ENCODE measurements at regions not wholly inside any gene's neighbourhood (a gene's known extent, or its start where the extent isn't known, plus 50 kb on each side); places are given as distances from the start of the nearest gene placed in this dataset.

DNA sequence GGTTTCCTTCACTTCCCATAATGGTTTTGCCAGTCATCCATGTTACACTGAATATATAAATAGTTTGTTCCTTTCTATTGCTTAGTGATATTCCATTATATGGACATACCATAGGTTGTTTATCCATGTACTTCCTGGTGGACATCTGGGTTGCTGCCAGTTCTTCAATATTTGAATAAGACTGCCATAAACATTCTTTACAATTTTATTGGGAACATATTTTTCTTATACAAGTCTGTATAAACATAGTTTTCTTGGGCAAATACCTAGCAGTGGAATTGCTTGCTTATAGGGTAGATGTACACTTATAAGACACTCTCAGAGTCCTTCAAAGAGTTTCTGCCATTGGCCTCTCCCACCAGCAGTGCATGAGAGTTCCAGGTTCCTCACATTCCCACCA lies 231.4 kb downstream of the OPA1 start:
- Mint-ChIP-seq H3K9me3 (no peaks in the 10 kb centered on the region), H3K27ac (no peak overlapping the region), H3K4me3 (no peak overlapping the region), H3K4me1 (no peaks in the 10 kb centered on the region), H3K27me3 (peaks cover 18% of the 10 kb centered on the region), H3K36me3 (ENCODE audit: low read depth) (no peaks in the 10 kb centered on the region)
- no peak for ATAC-seq (replicated peaks)

DNA sequence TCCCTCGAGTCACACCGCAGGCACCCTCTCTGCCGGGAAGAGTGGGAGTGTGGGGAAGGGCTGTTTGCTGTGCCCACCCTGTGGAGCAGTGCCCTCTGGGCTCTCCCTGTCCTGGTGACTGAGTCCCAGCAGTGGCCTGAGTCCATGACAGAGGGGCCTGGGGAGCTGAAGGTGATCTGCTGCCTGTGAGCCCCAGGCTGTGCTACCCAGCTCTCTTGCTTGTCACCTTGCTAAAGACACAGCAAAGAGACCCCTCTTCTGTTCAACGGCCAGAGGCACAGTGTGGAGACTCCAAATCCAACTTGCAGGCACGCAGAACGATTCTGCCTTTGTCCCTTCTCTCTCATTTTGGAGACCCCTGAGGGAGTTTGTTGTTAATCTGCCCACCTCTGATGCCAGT lies 232.6 kb downstream of the OPA1 start:
- peaks cover 17% of the 10 kb centered on the region for H3K27me3 Mint-ChIP-seq
- ATAC-seq (replicated peaks) = no peak
- H3K4me3 Mint-ChIP-seq = no peak overlapping the region
- no peaks in the 10 kb centered on the region for H3K4me1 Mint-ChIP-seq
- H3K27ac Mint-ChIP-seq = no peak overlapping the region
- H3K9me3 Mint-ChIP-seq = no peaks in the 10 kb centered on the region
- H3K36me3 Mint-ChIP-seq (ENCODE audit: low read depth) = no peaks in the 10 kb centered on the region

DNA sequence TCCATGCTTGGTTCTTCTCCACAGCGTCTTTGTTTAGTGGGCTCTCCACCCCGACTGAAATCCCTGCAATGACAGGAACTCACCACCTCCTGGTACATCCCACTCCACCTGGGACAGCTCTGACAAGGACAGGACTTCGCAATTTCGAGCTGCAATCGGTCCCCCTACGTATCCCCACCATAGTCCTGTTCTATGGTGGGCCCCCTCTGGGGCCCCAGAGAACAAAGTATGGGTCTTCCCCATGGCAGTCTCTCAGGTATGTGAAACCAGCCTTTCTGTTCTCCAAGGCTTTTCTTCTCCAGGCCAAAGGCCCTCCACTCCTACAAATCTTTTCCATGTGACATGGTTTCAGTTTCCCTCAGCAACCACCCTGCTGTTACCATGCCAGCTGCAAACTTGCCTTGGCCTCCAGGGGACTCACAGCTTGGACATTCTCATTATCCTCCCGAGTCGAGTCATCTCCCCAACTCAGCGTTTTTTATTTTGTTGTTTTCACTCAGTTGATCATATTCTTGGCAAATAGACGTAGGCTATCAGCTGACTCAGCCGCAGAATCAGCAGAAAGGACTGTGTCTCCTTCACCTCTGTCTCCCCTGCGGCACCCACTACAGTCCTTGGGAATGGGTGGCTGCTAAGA lies 233.3 kb downstream of the OPA1 start:
- H3K27ac Mint-ChIP-seq = no peak overlapping the region
- no peak for ATAC-seq (replicated peaks)
- H3K4me1 Mint-ChIP-seq = no peaks in the 10 kb centered on the region
- no peaks in the 10 kb centered on the region for H3K36me3 Mint-ChIP-seq (ENCODE audit: low read depth)
- H3K27me3 Mint-ChIP-seq = peaks cover 11% of the 10 kb centered on the region
- no peaks in the 10 kb centered on the region for H3K9me3 Mint-ChIP-seq
- H3K4me3 Mint-ChIP-seq = no peak overlapping the region

DNA sequence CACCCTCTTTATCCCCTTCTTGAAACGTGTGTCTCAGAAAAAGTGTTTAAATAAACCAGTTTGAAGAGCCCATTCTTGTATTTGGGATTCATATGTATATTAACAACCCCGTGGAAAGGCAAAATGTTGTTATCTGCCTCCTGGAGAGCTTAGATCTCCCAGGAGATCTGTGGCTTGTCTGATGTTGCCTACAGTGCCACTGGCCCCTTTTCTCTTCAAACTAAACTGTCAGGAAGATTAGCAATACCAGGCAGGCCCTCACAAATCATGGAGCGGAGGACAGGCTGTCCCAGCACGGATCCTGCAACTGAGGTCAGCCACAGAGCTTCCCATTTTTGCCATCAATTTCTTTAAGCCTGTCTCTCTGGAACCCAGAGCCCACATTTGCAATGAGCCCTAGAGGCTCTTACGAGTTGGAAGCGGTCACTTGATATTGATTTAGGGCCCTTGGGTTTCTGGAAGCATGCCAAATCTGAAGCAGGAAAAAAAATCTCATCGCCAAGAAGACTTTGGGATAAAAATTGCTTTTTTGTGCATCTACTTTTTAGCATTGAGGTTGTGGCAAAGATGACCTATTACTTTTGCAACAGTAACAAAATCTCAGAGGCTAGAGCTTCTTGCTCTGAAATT lies 234.1 kb downstream of the OPA1 start:
- Mint-ChIP-seq H3K27ac (no peak overlapping the region), H3K4me3 (no peak overlapping the region), H3K9me3 (no peaks in the 10 kb centered on the region), H3K4me1 (no peaks in the 10 kb centered on the region), H3K36me3 (ENCODE audit: low read depth) (no peaks in the 10 kb centered on the region), H3K27me3 (peaks cover 11% of the 10 kb centered on the region)
- ATAC-seq (replicated peaks) = no peak

DNA sequence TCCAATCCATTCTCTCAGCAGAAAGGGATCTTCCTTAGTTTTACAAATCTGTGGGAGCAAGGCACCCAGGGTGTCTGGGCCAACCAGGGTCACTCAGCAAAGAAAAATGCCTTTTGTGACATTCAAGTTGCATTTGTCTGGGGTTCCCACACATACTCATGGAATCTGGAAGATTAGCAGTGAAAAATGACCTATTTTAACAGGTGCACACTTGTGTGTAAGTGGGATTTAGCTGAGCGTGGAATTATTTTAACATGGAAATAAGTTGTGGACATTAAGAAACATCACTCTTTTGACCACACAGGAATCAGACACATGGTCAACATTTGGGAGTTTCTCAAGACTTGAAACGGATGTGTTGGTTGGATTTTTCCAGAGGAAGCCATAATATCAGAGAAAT lies 234.9 kb downstream of the OPA1 start:
- no peak overlapping the region for H3K27ac Mint-ChIP-seq
- H3K9me3 Mint-ChIP-seq = no peaks in the 10 kb centered on the region
- H3K4me1 Mint-ChIP-seq = no peaks in the 10 kb centered on the region
- H3K36me3 Mint-ChIP-seq (ENCODE audit: low read depth) = no peaks in the 10 kb centered on the region
- H3K4me3 Mint-ChIP-seq = no peak overlapping the region
- no peak for ATAC-seq (replicated peaks)
- peaks cover 7% of the 10 kb centered on the region for H3K27me3 Mint-ChIP-seq

DNA sequence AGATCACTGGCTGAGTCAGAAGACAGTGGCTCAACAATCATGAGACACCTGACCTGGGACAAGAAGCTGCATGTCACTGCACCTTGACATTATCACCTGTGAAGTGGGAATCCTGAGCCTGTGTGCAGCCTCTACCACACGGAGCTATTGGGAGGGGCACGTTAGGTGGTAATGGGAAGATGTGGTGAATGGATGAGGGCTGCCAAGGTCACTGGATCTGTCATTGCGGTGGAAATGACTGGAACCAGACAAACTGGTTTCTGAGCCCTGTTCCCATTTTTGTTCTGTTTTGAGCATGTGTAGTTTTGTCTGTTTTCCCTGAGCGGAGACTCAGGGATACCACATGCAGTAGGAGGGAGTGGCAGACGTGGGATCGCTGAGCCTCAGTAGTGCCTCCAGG lies 235.5 kb downstream of the OPA1 start:
- ATAC-seq (replicated peaks) = no peak
- H3K9me3 Mint-ChIP-seq = no peaks in the 10 kb centered on the region
- H3K27ac Mint-ChIP-seq = no peak overlapping the region
- no peaks in the 10 kb centered on the region for H3K4me1 Mint-ChIP-seq
- no peak overlapping the region for H3K4me3 Mint-ChIP-seq
- no peaks in the 10 kb centered on the region for H3K36me3 Mint-ChIP-seq (ENCODE audit: low read depth)
- H3K27me3 Mint-ChIP-seq = peaks cover 10% of the 10 kb centered on the region

DNA sequence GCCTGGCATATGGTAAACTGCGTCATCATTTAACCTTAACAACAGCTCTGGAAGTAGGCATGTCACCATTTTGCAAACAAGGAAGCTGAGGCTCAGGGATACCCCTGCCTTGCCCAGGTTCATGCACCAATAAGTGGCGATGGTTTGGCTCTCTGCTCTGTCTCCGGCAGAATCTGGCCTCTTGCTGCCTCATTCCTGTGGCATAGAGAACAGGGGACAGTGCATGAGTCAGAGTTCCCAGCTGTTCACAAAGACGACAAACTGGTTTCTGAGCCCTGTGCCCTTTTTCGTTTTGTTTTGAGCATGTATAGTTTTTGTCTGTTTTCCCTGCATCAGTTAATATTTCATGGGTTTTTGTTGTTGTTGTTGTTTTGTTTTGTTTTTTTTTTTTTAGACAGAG lies 236.8 kb downstream of the OPA1 start:
- Mint-ChIP-seq H3K4me1 (no peaks in the 10 kb centered on the region), H3K27me3 (peaks cover 17% of the 10 kb centered on the region), H3K27ac (no peak overlapping the region), H3K9me3 (no peaks in the 10 kb centered on the region), H3K36me3 (ENCODE audit: low read depth) (no peaks in the 10 kb centered on the region), H3K4me3 (no peak overlapping the region)
- no peak for ATAC-seq (replicated peaks)

DNA sequence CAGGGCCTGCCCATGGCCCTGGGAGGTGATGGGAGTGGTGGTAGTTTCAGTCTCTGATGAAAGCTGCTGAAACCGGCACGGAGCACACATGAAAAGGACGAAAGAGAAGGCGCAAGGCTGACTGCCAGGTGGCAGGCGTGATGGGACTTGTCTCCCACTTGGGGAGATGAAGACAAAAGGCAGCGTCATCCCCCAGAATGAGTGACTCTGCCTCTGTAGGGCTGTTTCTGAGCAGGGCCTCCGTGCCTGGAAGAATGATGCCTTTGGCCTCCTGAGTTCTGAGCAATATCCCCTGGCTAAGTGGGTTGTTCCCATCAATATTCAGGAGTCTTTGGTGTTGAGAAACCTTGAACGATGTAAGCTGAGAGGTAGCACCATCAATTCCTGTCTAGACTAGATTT lies 237.8 kb downstream of the OPA1 start:
- H3K9me3 Mint-ChIP-seq = no peaks in the 10 kb centered on the region
- no peaks in the 10 kb centered on the region for H3K36me3 Mint-ChIP-seq (ENCODE audit: low read depth)
- H3K4me3 Mint-ChIP-seq = no peak overlapping the region
- no peaks in the 10 kb centered on the region for H3K4me1 Mint-ChIP-seq
- peaks cover 20% of the 10 kb centered on the region for H3K27me3 Mint-ChIP-seq
- no peak overlapping the region for H3K27ac Mint-ChIP-seq
- ATAC-seq (replicated peaks) = no peak

DNA sequence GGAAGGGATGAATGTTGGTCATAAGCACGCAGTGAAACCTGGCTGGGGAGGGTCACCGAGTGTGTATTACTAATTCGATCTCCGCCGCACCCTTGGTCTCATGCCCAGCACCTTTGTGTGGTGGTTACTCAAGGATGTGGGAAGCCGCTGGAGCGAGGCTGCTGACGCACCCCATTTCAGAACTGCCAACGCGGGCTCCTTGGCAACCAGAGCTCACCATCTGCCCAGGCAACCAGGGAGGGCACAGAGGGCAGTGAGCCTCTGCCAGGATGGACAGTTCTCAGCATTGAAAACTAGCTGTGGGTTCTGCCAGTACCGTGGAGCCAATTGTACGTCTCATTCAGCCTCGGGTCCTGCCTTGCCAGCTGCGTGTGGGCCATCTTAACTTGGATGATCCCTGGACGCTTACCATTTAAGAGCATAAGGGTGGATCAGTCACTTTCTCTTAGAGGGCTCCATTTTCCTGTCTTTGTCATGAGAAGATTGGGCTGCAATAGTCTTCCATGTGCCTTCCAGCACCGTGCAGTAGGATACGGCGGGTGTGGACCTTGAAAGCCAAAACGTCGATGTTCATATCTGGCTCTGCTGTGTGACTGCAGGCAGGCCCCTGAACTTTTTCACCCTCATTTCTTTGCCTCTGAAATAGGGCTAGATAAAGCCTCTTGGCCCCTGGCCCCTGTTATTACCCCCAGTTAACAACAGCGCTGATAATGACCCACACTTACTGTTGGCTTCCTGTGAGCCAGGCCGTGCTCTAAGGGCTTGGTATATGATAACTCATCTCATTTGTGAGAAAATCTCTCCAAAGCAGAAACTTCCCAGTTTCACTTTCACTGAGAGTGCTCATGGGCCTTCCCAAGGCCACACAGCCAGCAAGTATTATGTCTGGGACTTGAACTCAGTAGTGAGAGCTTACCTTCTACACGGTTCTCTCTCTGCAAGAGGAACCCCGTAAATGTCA lies 238.8 kb downstream of the OPA1 start:
- Mint-ChIP-seq H3K4me1 (no peaks in the 10 kb centered on the region), H3K36me3 (ENCODE audit: low read depth) (no peaks in the 10 kb centered on the region), H3K9me3 (no peaks in the 10 kb centered on the region), H3K27me3 (peaks cover 20% of the 10 kb centered on the region), H3K4me3 (no peak overlapping the region), H3K27ac (no peak overlapping the region)
- ATAC-seq (replicated peaks) = no peak

DNA sequence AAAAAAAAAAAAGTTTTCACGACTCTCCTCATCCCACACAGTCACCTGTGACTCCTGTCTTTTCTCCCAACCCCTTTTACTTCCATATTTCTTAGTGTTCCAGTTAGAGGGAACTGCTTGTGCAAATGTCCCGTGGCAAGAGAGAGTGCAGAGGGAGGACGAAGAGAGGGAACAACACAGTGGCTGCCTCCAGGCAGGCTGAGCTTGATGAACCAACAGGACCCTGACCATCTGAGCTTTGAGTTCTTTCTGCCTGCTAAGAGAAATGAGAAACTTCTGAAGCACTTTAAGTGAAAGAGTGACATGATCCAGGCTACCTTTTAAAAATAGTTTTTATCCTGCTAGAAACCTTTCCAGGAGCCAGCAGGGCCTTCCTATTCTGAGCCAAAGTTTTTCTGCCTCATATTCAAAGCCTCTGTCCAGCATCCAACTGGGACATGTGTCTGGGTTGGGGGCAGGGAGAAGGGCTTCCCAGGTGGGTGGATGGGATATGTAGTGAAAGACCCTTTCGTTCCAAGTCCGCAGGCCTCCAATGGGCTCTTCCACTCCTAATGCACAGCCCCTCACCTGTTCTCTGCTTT lies 239.9 kb downstream of the OPA1 start:
- Mint-ChIP-seq H3K9me3 (no peaks in the 10 kb centered on the region), H3K4me1 (no peaks in the 10 kb centered on the region), H3K4me3 (no peak overlapping the region), H3K36me3 (ENCODE audit: low read depth) (no peaks in the 10 kb centered on the region), H3K27ac (no peak overlapping the region), H3K27me3 (peaks cover 26% of the 10 kb centered on the region)
- no peak for ATAC-seq (replicated peaks)

DNA sequence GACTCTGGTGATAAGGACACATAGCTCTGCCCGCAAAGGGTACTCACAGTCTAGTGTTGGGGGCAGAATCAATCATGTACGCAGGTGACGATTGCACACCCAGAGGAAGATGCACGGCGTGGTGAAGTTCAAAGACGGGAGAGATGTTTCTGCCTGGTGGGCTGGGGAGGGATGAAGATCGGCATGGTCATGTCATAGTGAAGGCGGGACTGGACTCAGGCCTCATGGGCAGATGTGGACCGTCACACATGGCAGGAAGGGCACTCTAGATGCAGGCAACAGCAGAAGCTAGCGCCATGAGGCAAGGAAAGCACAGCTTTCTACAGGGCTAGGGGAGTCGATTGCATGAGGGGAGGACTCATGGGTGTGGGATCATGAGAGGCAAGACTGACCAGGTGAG lies 240.6 kb downstream of the OPA1 start:
- no peak for ATAC-seq (replicated peaks)
- H3K4me1 Mint-ChIP-seq = no peaks in the 10 kb centered on the region
- H3K9me3 Mint-ChIP-seq = no peaks in the 10 kb centered on the region
- no peak overlapping the region for H3K4me3 Mint-ChIP-seq
- H3K27ac Mint-ChIP-seq = no peak overlapping the region
- H3K36me3 Mint-ChIP-seq (ENCODE audit: low read depth) = no peaks in the 10 kb centered on the region
- H3K27me3 Mint-ChIP-seq = peaks cover 24% of the 10 kb centered on the region

DNA sequence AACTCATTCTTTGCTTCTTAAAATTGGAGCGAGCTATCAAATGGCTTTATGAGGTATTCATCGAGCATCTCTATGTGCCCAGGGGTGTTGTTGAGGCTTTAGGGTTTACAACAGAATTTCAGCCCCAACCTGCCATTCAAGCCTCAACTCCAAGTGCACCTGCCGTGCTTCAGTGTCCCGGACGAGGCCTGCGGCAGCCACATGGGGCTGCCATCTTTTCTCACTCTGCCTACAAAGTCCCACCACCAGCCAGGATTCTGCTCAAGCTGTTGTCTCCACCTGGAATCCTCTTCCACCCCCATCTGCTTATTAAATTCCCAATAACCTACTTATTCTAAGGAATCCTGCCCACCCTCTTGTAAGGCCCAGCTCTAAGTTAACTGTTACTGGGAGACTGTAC lies 242.4 kb downstream of the OPA1 start:
- no peaks in the 10 kb centered on the region for H3K4me1 Mint-ChIP-seq
- H3K36me3 Mint-ChIP-seq (ENCODE audit: low read depth) = no peaks in the 10 kb centered on the region
- no peak overlapping the region for H3K27ac Mint-ChIP-seq
- H3K9me3 Mint-ChIP-seq = no peaks in the 10 kb centered on the region
- peaks cover 22% of the 10 kb centered on the region for H3K27me3 Mint-ChIP-seq
- H3K4me3 Mint-ChIP-seq = no peak overlapping the region
- ATAC-seq (replicated peaks) = no peak

DNA sequence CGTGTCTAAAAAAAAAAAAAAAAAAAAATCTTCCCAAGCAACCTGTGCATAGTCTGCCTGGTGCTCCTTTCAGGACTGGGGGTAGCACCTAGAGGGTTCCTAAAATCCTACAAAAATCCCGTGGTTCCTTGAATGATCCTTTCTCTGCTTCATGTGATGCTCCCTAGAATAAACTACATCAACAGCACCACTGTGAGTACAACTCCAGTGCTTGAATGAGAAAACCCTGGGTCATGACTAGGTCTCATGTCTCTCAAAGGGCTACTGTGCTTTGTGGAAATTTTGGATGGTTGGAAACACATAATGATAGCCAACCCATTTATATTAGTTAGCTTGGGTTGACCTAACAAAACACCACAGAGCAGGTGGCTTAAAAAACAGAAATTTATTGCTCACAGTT lies 243.5 kb downstream of the OPA1 start:
- H3K4me1 Mint-ChIP-seq = no peaks in the 10 kb centered on the region
- no peaks in the 10 kb centered on the region for H3K9me3 Mint-ChIP-seq
- H3K36me3 Mint-ChIP-seq (ENCODE audit: low read depth) = no peaks in the 10 kb centered on the region
- H3K27ac Mint-ChIP-seq = no peak overlapping the region
- H3K27me3 Mint-ChIP-seq = peaks cover 30% of the 10 kb centered on the region
- no peak overlapping the region for H3K4me3 Mint-ChIP-seq
- ATAC-seq (replicated peaks) = no peak

DNA sequence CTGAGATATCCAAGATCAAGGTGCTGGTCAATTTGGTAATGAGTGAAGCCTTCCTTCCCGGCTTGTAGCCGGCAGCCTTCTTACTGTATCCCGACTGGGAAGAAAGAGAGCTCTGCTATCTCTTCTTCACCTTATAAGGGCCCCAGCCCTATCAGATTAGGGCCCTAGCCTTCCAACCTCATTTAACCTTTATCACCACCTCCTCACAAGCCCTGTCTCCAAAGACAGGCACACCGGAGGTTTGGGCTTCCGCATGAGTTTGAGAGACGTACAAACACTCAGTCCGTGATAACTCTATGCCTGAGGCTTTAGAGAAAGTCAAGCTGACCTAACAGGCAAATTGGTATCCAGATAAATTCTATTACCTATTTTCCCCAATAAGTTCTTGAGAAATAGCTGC lies 243.9 kb downstream of the OPA1 start:
- Mint-ChIP-seq H3K27ac (no peak overlapping the region), H3K4me1 (no peaks in the 10 kb centered on the region), H3K9me3 (no peaks in the 10 kb centered on the region), H3K36me3 (ENCODE audit: low read depth) (no peaks in the 10 kb centered on the region), H3K27me3 (peaks cover 32% of the 10 kb centered on the region), H3K4me3 (no peak overlapping the region)
- no peak for ATAC-seq (replicated peaks)

All from activated T-helper 17 cell treated with anti-CD3 and anti-CD28 coated beads, Interleukin-2, amount 50 U/mL, for 72 hours (primary cell).